SK-N-SH (cell line): ENCODE measurements at regions not wholly inside any gene's neighbourhood (a gene's known extent, or its start where the extent isn't known, plus 50 kb on each side); places are given as distances from the start of the nearest gene placed in this dataset.

ENCODE experiments used
- CTCF ChIA-PET: fragments of 300-600, 350-600 bp; formaldehyde crosslinking; extraction: SDS; loops from one replicate; lab custom pipeline; 2021; lab: Yijun Ruan, JAX
- POLR2A ChIA-PET: fragments of 350-600 bp; sonication (Branson Sonifier 250); formaldehyde crosslinking; extraction: SDS; loops from one replicate; lab custom pipeline; 2020; ENCODE audit warnings: antibody characterized with exemption, inconsistent platforms; lab: Yijun Ruan, JAX
- DNase-seq: peaks from one replicate; pipeline ENCODE4 v3.0.0; 2012
- H2AFZ ChIP-seq: fragments of 200-600 bp; sonication (generic); 2 replicates; pipeline ENCODE4 v1.8.1; 2016; ENCODE audit warnings: antibody characterized with exemption, mild to moderate bottlenecking, low read depth
- H3F3A ChIP-seq: fragments of 200-600 bp; sonication (generic); replicated peaks from 2 replicates; pipeline ENCODE3; 2016; ENCODE audit warnings: antibody characterized with exemption, mild to moderate bottlenecking; ENCODE audit not compliant: insufficient read depth
- H3K27ac ChIP-seq, 2 experiments: fragments of 200-500 bp in 1 of 2; fragments of 200-600 bp in 1 of 2; sonication (Bioruptor generic) in 1 of 2; sonication (generic), shearing (Covaris generic) in 1 of 2; 2 replicates each; pipeline versions ENCODE4 v1.5.1 to v1.6.1; 2014 to 2016; ENCODE audit warnings: low read depth in 2 of 2, inconsistent platforms in 1 of 2, low read length in 1 of 2, mild to moderate bottlenecking in 1 of 2, mixed read lengths in 1 of 2
- H3K27me3 ChIP-seq: fragments of 200-600 bp; sonication (generic), shearing (Covaris generic); 2 replicates; pipeline ENCODE4 v1.6.1; 2016; ENCODE audit warnings: mixed run types; ENCODE audit not compliant: insufficient read depth
- H3K36me3 ChIP-seq, 2 experiments: fragments of 200-500 bp in 1 of 2; fragments of 200-600 bp in 1 of 2; sonication (Bioruptor generic) in 1 of 2; sonication (generic) in 1 of 2; replicated peaks in 1 of 2; 2 replicates each; pipeline versions ENCODE3 to v1.5.1; 2014 to 2016; ENCODE audit warnings: low read length in 1 of 2, mild to moderate bottlenecking in 1 of 2; ENCODE audit not compliant: insufficient read depth in 2 of 2, control insufficient read depth in 1 of 2
- H3K4me1 ChIP-seq, 2 experiments: fragments of 200-500 bp in 1 of 2; fragments of 200-600 bp in 1 of 2; sonication (Bioruptor generic) in 1 of 2; sonication (generic), shearing (Covaris generic) in 1 of 2; 2 replicates each; pipeline versions ENCODE4 v1.5.1 to v1.6.1; 2014 to 2016; ENCODE audit warnings: low read depth in 1 of 2, low read length in 1 of 2, mixed run types in 1 of 2; ENCODE audit not compliant: insufficient read depth in 2 of 2, control insufficient read depth in 1 of 2
- H3K4me2 ChIP-seq: fragments of 200-600 bp; sonication (generic), shearing (Covaris generic); 2 replicates; pipeline ENCODE4 v1.6.1; 2017; ENCODE audit warnings: mixed run types
- H3K4me3 ChIP-seq, 2 experiments: fragments of 200-500 bp in 1 of 2; fragments of 200-600 bp in 1 of 2; sonication (Bioruptor generic) in 1 of 2; sonication (generic), shearing (Covaris generic) in 1 of 2; 2 replicates each; pipeline versions ENCODE4 v1.5.1 to v1.8.1; 2014 to 2016; ENCODE audit warnings: low read depth in 2 of 2, inconsistent platforms in 1 of 2, low read length in 1 of 2, mild to moderate bottlenecking in 1 of 2, mixed read lengths in 1 of 2, moderate library complexity in 1 of 2
- H3K79me2 ChIP-seq: fragments of 200-600 bp; sonication (generic); 2 replicates; pipeline ENCODE4 v1.8.1; 2017; ENCODE audit warnings: mild to moderate bottlenecking; ENCODE audit not compliant: insufficient read depth
- H3K9ac ChIP-seq: fragments of 200-600 bp; sonication (generic); 2 replicates; pipeline ENCODE4 v1.6.1; 2017; ENCODE audit warnings: mixed run types
- H3K9me2 ChIP-seq: fragments of 200-600 bp; sonication (generic); 2 replicates; pipeline ENCODE4 v1.6.1; 2017; ENCODE audit warnings: mixed run types
- H3K9me3 ChIP-seq: fragments of 200-600 bp; sonication (generic); 2 replicates; pipeline ENCODE4 v1.6.1; 2017; ENCODE audit warnings: mixed run types, mild to moderate bottlenecking, moderate library complexity
- H4K20me1 ChIP-seq: fragments of 200-600 bp; sonication (generic); 2 replicates; pipeline ENCODE4 v1.6.1; 2017; ENCODE audit warnings: mild to moderate bottlenecking, mixed run types; ENCODE audit not compliant: insufficient read depth
- ELF1 ChIP-seq: IDR thresholded peaks from 2 replicates; pipeline ENCODE4 v1.4.0; 2012
- EP300 ChIP-seq, 2 experiments: IDR thresholded peaks; 2 replicates each; pipeline versions ENCODE4 v1.4.0 to v1.6.1; 2012; ENCODE audit warnings: borderline replicate concordance in 1 of 2, low read depth in 1 of 2, low read length in 1 of 2
- EZH2phosphoT487 ChIP-seq: fragments of 200-600 bp; sonication (generic); IDR thresholded peaks from 2 replicates; pipeline ENCODE4 v1.6.1; 2017; ENCODE audit warnings: low read depth, mixed run types, mild to moderate bottlenecking, antibody characterized with exemption, moderate library complexity, borderline replicate concordance
- FOXJ3 ChIP-seq: sonication (generic); formaldehyde crosslinking; IDR thresholded peaks from 2 replicates; pipeline ENCODE4 v1.5.1; 2020; ENCODE audit warnings: mild to moderate bottlenecking, missing genetic modification reagents
- GABPA ChIP-seq: IDR thresholded peaks from 2 replicates; pipeline ENCODE4 v1.4.0; 2012; ENCODE audit warnings: low read depth, mild to moderate bottlenecking
- JUND ChIP-seq: IDR thresholded peaks from 2 replicates; pipeline ENCODE4 v1.4.0; 2012
- NRF1 ChIP-seq: IDR thresholded peaks from 2 replicates; pipeline ENCODE4 v1.6.1; 2012; ENCODE audit warnings: low read depth, mild to moderate bottlenecking, low read length
- POLR2AphosphoS5 ChIP-seq: IDR thresholded peaks from 2 replicates; pipeline ENCODE4 v1.6.1; 2012; ENCODE audit warnings: low read depth, low read length
- RAD21 ChIP-seq: IDR thresholded peaks from 2 replicates; pipeline ENCODE4 v1.6.1; 2012; ENCODE audit warnings: mild to moderate bottlenecking, low read length
- RCOR1 ChIP-seq: fragments of 150-350 bp; IDR thresholded peaks from 2 replicates; pipeline ENCODE4 v1.6.1; 2017; ENCODE audit warnings: antibody characterized with exemption, low read length
- RXRA ChIP-seq: IDR thresholded peaks from 2 replicates; pipeline ENCODE4 v1.4.0; 2012; ENCODE audit warnings: low read depth, mild to moderate bottlenecking, borderline replicate concordance
- SIN3A ChIP-seq: IDR thresholded peaks from 2 replicates; pipeline ENCODE4 v1.6.1; 2012; ENCODE audit warnings: low read depth, mild to moderate bottlenecking, low read length, moderate library complexity, borderline replicate concordance
- SMC3 ChIP-seq: IDR thresholded peaks from 2 replicates; pipeline ENCODE4 v1.6.1; 2012; ENCODE audit warnings: low read depth, low read length, improper control_type of control experiment
- TAF1 ChIP-seq: IDR thresholded peaks from 2 replicates; pipeline ENCODE4 v1.6.1; 2012; ENCODE audit warnings: low read depth, mild to moderate bottlenecking, low read length, moderate library complexity, borderline replicate concordance
- TEAD4 ChIP-seq: IDR thresholded peaks from 2 replicates; pipeline ENCODE4 v1.4.0; 2012; ENCODE audit warnings: mild to moderate bottlenecking, borderline replicate concordance; ENCODE audit not compliant: insufficient read depth
- YY1 ChIP-seq: IDR thresholded peaks from 2 replicates; pipeline ENCODE4 v1.4.0; 2012; ENCODE audit warnings: low read depth, mild to moderate bottlenecking
- WGBS: methylation state at CpG from one replicate; pipeline ENCODE4 v1.1.6; 2017; ENCODE audit warnings: low lambda C conversion rate; 5-methylcytosine and 5-hydroxymethylcytosine counted together
- TF ChIP-seq, protein P1 (sequence below): IDR thresholded peaks from 2 replicates; pipeline ENCODE4 v1.6.1; 2012; ENCODE audit warnings: mild to moderate bottlenecking, low read depth, low read length, moderate library complexity
- TF ChIP-seq, protein P2 (sequence below): IDR thresholded peaks from 2 replicates; pipeline ENCODE4 v1.4.0; 2012; ENCODE audit warnings: low read depth, borderline replicate concordance
- TF ChIP-seq, protein P3 (sequence below): fragments of 200-600 bp; sonication (generic); IDR thresholded peaks from 2 replicates; pipeline ENCODE4 v1.6.1; 2017; ENCODE audit warnings: antibody characterized with exemption, mild to moderate bottlenecking, moderate library complexity
- TF ChIP-seq, protein P4 (sequence below): fragments of 150-350 bp; IDR thresholded peaks from 2 replicates; pipeline ENCODE4 v1.6.1; 2017; ENCODE audit warnings: antibody characterized with exemption, low read length, low read depth, borderline replicate concordance

DNA sequence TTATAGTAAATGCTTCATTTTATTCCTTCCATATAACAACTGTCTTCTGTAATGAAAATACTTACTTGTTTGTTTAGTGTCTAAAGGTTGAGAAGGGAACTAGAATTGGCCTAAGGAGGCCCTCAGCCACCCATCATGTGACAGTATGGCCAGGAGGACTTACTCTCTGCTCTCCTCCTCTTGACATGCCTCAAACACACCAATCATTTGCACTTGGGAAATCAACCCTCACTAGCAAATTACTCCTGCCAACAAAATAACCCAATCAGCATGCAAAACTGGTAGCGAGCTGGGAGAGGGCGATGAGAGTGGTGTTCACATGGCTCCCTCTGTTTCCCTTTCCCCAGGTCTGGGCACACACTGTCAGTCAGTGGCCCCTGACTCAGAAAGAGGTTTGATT lies 58.6 kb upstream of the MEF2C start:
- no peaks in the 10 kb centered on the region for H3K36me3 ChIP-seq
- no peak overlapping the region for H3K27ac ChIP-seq
- POLR2A ChIA-PET, result no interaction called here

More for the DNA sequence above, 58.6 kb upstream of the MEF2C start:
- no peak overlapping the region for H3K4me3 ChIP-seq
- H3K9me2 ChIP-seq, result no peaks in the 10 kb centered on the region
- no peak overlapping the region for H3K9ac ChIP-seq
- no peak overlapping the region for H2AFZ ChIP-seq
- H4K20me1 ChIP-seq, result no peaks in the 10 kb centered on the region
- CTCF ChIA-PET, result interaction anchor here (1.0 kb wide), 1 partner anchor 21 kb away, joined by 3 read pairs; no protein-coding TSS in a partner anchor
- WGBS, result 88% methylated on average over 2 of the region's 2 CpGs
- no peaks in the 10 kb centered on the region for H3K9me3 ChIP-seq
- H3K27me3 ChIP-seq, result no peaks in the 10 kb centered on the region
- DNase-seq, result no peak
- peaks cover 0 to 5% of the 10 kb centered on the region in 2 experiments; a peak in 1 of 4 replicates for H3K4me1 ChIP-seq
- TF ChIP-seq GABPA, result no peak
- TF ChIP-seq, protein P1, sequence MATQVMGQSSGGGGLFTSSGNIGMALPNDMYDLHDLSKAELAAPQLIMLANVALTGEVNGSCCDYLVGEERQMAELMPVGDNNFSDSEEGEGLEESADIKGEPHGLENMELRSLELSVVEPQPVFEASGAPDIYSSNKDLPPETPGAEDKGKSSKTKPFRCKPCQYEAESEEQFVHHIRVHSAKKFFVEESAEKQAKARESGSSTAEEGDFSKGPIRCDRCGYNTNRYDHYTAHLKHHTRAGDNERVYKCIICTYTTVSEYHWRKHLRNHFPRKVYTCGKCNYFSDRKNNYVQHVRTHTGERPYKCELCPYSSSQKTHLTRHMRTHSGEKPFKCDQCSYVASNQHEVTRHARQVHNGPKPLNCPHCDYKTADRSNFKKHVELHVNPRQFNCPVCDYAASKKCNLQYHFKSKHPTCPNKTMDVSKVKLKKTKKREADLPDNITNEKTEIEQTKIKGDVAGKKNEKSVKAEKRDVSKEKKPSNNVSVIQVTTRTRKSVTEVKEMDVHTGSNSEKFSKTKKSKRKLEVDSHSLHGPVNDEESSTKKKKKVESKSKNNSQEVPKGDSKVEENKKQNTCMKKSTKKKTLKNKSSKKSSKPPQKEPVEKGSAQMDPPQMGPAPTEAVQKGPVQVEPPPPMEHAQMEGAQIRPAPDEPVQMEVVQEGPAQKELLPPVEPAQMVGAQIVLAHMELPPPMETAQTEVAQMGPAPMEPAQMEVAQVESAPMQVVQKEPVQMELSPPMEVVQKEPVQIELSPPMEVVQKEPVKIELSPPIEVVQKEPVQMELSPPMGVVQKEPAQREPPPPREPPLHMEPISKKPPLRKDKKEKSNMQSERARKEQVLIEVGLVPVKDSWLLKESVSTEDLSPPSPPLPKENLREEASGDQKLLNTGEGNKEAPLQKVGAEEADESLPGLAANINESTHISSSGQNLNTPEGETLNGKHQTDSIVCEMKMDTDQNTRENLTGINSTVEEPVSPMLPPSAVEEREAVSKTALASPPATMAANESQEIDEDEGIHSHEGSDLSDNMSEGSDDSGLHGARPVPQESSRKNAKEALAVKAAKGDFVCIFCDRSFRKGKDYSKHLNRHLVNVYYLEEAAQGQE, result no peak
- TF ChIP-seq NRF1, result no peak
- no peak for TF ChIP-seq EZH2phosphoT487
- no peak for TF ChIP-seq FOXJ3 (CRISPR knock-in tag)
- no peak for TF ChIP-seq ELF1
- no peak for TF ChIP-seq SIN3A
- no peak for TF ChIP-seq TEAD4
- no peak for TF ChIP-seq JUND
- TF ChIP-seq, protein P2, sequence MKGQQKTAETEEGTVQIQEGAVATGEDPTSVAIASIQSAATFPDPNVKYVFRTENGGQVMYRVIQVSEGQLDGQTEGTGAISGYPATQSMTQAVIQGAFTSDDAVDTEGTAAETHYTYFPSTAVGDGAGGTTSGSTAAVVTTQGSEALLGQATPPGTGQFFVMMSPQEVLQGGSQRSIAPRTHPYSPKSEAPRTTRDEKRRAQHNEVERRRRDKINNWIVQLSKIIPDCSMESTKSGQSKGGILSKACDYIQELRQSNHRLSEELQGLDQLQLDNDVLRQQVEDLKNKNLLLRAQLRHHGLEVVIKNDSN, result no peak
- no peak for TF ChIP-seq TAF1
- no peak for TF ChIP-seq RCOR1
- no peak for TF ChIP-seq YY1
- no peak for TF ChIP-seq RXRA
- TF ChIP-seq, protein P3, sequence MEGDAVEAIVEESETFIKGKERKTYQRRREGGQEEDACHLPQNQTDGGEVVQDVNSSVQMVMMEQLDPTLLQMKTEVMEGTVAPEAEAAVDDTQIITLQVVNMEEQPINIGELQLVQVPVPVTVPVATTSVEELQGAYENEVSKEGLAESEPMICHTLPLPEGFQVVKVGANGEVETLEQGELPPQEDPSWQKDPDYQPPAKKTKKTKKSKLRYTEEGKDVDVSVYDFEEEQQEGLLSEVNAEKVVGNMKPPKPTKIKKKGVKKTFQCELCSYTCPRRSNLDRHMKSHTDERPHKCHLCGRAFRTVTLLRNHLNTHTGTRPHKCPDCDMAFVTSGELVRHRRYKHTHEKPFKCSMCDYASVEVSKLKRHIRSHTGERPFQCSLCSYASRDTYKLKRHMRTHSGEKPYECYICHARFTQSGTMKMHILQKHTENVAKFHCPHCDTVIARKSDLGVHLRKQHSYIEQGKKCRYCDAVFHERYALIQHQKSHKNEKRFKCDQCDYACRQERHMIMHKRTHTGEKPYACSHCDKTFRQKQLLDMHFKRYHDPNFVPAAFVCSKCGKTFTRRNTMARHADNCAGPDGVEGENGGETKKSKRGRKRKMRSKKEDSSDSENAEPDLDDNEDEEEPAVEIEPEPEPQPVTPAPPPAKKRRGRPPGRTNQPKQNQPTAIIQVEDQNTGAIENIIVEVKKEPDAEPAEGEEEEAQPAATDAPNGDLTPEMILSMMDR, result no peak
- no peak for TF ChIP-seq POLR2AphosphoS5
- TF ChIP-seq RAD21, result no peak
- TF ChIP-seq SMC3, result no peak
- no peak for TF ChIP-seq EP300 (IDR thresholded peaks at IDR 0.05; ENCODE audit: borderline replicate concordance in 1 of 2, low read depth in 1 of 2, low read length in 1 of 2)
- TF ChIP-seq, protein P4, sequence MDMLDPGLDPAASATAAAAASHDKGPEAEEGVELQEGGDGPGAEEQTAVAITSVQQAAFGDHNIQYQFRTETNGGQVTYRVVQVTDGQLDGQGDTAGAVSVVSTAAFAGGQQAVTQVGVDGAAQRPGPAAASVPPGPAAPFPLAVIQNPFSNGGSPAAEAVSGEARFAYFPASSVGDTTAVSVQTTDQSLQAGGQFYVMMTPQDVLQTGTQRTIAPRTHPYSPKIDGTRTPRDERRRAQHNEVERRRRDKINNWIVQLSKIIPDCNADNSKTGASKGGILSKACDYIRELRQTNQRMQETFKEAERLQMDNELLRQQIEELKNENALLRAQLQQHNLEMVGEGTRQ, result no peak
- no peak overlapping the region for H3K4me2 ChIP-seq
- no peaks in the 10 kb centered on the region for H3F3A ChIP-seq
- no peaks in the 10 kb centered on the region for H3K79me2 ChIP-seq
